ENCODE measurements at regions not wholly inside any gene's neighbourhood (a gene's known extent, or its start where the extent isn't known, plus 50 kb on each side); places are given as distances from the start of the nearest gene placed in this dataset.

GRCh38 chr10:128855618-128856428, 611.2 kb upstream of the MGMT start:
- TF ChIP-seq CTCF (IDR thresholded peaks at IDR 0.05) (no peak), POLR2A (IDR thresholded peaks at IDR 0.05) (no peak)
- Histone ChIP-seq H3K4me1 (peaks cover 22% of the 10 kb centered on the region), H3K4me3 (no peak overlapping the region), H3K27me3 (no peaks in the 10 kb centered on the region), H3K9me3 (no peaks in the 10 kb centered on the region), H3K36me3 (no peaks in the 10 kb centered on the region), H3K27ac (no peak overlapping the region)
- peak in 1 of 2 donors; percentile 79 for DNase-seq (ENCODE audit: extremely low spot score in 2 of 2)
- intact Hi-C loops (cut with DNase I): no loop called here

- no peak for DNase-seq (ENCODE audit: extremely low spot score in 2 of 2)
- H3K4me3 ChIP-seq: no peak overlapping the region
- no peaks in the 10 kb centered on the region for H3K36me3 ChIP-seq
- no peak overlapping the region for H3K27ac ChIP-seq
- no peak for TF ChIP-seq POLR2A (IDR thresholded peaks at IDR 0.05)
- peak in 1 of 3 experiments; percentile 17 for TF ChIP-seq CTCF (IDR thresholded peaks at IDR 0.05)
- TF ChIP-seq POLR2AphosphoS5 (IDR thresholded peaks at IDR 0.05; ENCODE audit: insufficient read depth in 1 of 2, low read depth in 1 of 2): no peak
- H3K27me3 ChIP-seq: no peaks in the 10 kb centered on the region
- intact Hi-C loops (cut with DNase I): no loop called here
- H3K9me3 ChIP-seq: no peaks in the 10 kb centered on the region
- H3K4me1 ChIP-seq: peaks cover 14% of the 10 kb centered on the region
Measured at GRCh38 chr10:128859738-128860386, 607.2 kb upstream of the MGMT start.

- DNase-seq (ENCODE audit: extremely low spot score in 2 of 2): no peak
- Histone ChIP-seq H3K27ac (no peak overlapping the region), H3K4me1 (peaks cover 7% of the 10 kb centered on the region), H3K9me3 (no peaks in the 10 kb centered on the region), H3K36me3 (no peaks in the 10 kb centered on the region), H3K27me3 (no peaks in the 10 kb centered on the region), H3K4me3 (no peak overlapping the region)
- intact Hi-C loops (cut with DNase I): no loop called here
- TF ChIP-seq POLR2A (IDR thresholded peaks at IDR 0.05) (no peak), CTCF (IDR thresholded peaks at IDR 0.05) (no peak), POLR2AphosphoS5 (IDR thresholded peaks at IDR 0.05; ENCODE audit: insufficient read depth in 1 of 2, low read depth in 1 of 2) (no peak)
Measured at GRCh38 chr10:128860574-128860973, 606.5 kb upstream of the MGMT start.

- H3K4me1 ChIP-seq: no peaks in the 10 kb centered on the region
- no peaks in the 10 kb centered on the region for H3K9me3 ChIP-seq
- H3K4me3 ChIP-seq: no peak overlapping the region
- H3K27me3 ChIP-seq: no peaks in the 10 kb centered on the region
- no peaks in the 10 kb centered on the region for H3K36me3 ChIP-seq
- no peak for DNase-seq (ENCODE audit: extremely low spot score in 2 of 2)
- H3K27ac ChIP-seq: no peak overlapping the region
- intact Hi-C loops (cut with DNase I): no loop called here
- TF ChIP-seq POLR2A (IDR thresholded peaks at IDR 0.05) (no peak), CTCF (IDR thresholded peaks at IDR 0.05) (no peak), POLR2AphosphoS5 (IDR thresholded peaks at IDR 0.05; ENCODE audit: insufficient read depth in 1 of 2, low read depth in 1 of 2) (no peak)
Measured at GRCh38 chr10:128861018-128861901, 605.8 kb upstream of the MGMT start.
